GOT3 (cell line): ENCODE measurements at regions not wholly inside any gene's neighbourhood (a gene's known extent, or its start where the extent isn't known, plus 50 kb on each side); places are given as distances from the start of the nearest gene placed in this dataset.

Source experiments
- DNase-seq: peaks from one replicate; lab custom pipeline; 2025; ENCODE audit warnings: mixed read lengths; lab: John Stamatoyannopoulos, UW

DNA sequence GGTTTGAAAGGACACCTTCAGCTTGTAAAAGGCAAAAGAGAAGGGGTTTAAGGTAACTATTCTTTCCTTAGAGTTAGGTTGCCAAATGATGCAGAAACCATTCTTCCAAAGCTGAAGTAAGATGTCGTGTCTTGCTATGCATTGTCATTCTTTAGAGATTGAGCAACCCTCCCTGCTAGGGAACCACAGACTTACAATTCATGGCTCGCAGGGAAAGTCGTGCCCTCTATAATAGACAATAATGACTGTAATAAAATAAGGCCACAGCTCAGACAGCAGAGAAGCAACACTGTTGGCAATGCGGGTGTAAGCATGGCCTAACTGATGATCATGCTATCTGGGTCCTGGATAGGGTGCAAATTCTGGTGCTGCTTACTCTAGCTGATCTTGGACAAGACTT lies 129.6 kb upstream of the CDH13 start:
- no peak for DNase-seq

- DNase-seq = no peak
These were observed 138.3 kb upstream of the CDH13 start for GRCh38 chr16:82488460-82488859.

DNA sequence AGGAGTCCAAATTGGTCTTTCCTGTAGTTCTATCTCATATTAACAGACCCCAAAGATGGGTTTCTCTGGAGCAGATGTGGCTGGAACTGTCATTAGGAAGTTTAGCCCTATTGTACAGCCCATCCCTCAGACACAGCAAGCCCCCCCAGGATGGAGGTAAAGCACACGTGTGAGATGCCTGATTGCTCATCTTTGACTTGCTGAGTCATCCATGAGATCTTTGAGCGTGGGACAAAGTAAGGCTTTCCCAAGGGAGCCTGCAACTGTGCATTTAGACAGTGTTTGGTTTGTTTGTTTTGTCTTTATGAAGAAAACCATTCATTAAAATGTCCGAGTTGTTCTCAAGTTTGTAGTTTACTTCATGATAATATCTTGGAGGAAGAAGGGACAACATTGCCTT lies 145.3 kb upstream of the CDH13 start:
- no peak for DNase-seq

- DNase-seq = no peak
These were observed 150.0 kb upstream of the CDH13 start for GRCh38 chr16:82476786-82477185.

DNA sequence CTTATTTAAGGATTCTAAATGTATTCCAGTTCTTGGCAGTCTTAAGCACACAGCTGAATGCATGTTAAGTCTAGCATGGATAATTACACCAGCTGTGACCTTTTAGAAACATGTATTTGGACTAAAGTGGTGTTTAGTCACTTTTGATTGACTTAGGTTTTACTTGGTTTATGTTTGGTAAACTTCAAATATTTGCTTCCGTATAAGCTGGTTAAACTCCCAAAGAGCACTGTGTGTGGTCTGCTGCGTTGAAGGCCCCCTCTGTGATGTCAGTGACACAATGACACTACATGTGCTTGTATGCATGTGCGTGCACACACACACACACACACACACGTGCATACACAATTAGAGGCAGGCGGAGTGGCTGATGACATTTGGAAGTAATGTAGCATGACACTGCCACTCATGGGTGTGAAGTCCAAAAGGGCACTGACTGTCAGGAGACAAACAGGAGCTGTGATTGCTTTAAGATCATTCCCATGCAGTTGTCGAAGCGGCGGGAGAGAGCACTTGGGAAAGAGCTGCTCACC lies 156.1 kb upstream of the CDH13 start:
- no peak for DNase-seq

DNA sequence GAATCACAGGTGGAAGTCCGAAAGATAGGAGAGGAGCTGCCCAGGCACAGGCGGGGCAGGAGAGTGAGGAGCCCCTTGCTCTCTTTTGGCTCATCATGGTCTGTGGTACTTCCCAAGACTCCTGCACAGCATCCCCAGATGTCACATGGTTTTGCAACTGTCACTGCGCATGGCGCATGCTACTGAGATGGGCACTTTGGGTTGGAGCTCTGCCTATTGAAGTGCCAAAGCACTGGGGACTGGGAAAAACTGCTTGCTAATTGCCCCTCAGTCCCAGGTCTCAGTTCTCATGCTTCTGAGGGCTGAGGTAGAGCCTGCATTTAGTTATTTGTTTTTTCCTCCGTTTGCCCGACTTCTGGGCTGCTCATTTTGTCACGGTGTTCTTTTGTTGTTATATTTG lies 156.8 kb upstream of the CDH13 start:
- DNase-seq = no peak

- DNase-seq = no peak
These were observed 162.6 kb upstream of the CDH13 start for GRCh38 chr16:82464187-82464586.

- DNase-seq = no peak
These were observed 166.0 kb upstream of the CDH13 start for GRCh38 chr16:82460766-82461165.

- no peak for DNase-seq
These were observed 167.1 kb upstream of the CDH13 start for GRCh38 chr16:82459580-82460256.

DNA sequence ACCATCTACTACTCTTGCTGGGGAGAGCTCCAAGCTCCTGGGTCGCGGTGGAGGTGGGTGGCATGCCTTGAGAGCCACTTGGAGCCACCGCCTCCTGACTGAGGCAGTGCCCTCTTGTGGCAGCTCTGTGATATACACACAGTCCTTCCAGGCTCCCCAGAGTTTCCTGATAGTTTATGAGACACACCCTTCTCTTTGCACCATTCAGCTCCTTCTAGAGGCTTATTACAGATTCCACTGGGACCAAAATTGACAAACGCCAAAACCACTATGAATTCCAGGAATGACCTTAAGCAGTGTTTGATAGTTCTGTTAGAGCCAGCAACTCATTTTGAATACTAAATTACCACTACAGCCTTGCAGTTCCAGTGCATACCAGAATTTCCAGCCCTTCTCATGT lies 170.1 kb upstream of the CDH13 start:
- no peak for DNase-seq

- no peak for DNase-seq
These were observed 172.2 kb upstream of the CDH13 start for GRCh38 chr16:82454566-82454965.

DNA sequence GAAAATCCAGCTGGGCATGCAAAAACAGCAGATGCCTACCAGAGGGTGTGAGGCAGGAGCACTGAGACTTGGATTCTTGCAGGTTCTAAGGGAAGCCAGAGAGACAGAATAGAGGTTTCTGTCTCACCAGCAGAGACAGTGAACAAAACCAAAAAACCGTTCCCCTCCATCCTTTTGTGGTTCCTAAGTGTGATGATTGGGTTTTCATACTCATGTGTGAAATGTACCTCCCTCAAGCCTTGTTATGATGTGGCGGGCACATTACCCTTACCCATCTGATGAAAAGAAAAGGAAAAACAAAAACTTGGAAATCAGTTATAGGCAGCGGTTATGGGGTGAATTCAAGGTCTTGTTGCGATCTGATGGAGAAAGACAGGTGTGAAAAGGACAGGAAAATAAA lies 172.6 kb upstream of the CDH13 start:
- no peak for DNase-seq

DNA sequence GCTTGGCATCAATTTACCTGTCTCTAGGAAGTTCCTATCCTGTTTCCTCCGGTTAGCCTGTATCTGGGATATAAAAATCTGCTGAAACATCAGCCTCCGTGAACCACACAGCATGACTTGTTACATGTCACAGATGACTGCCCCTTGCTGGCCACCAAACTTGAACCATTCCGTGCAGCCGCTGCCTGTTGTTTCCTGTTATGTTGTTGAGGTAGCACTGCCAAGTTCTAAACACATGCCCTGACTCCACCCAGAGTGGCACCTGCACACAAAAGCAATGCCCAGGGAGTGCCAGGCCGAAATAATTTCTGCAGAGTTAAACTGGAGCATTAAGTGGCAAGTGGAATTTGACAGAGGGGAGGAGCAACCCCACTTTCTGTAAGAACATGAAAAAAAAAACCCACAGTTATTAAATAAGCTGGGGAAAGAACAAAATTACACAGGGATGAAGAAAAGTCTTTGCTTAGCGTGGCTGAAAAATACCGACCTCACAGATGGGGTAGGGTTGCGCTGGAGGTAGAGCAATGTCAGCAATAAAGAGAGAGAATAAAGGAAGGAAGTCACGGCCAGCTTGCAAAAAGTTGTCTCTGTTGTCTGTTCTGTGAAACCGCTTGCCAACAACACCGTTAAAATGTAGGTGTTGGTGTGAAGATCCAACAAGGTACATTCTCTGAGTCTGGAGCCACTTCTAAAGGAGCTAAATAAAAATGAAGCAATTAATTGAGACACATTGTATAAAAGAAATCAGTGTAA lies 174.6 kb upstream of the CDH13 start:
- DNase-seq = no peak

DNA sequence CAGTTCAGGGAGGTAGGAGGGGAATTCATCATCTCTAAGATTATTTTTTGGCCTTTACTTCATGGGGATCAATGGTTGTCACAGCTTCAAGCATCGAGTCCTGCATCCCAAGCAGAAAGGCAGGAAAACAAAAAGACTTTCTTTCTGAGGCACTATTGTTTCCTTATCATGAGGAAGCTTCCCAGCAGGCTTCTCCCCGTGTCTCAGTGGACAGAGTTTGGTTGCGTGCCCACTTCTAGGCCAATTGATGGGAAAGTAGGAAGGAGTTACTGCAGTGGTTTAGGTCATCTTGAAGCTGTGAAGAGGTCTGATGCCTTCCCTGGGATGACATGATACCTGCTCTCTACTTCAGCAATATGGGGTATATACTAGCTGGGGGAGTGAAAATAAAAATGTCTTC lies 175.3 kb upstream of the CDH13 start:
- DNase-seq = no peak

GRCh38 chr16:82440336-82440735 lies 186.4 kb upstream of the CDH13 start:
- no peak for DNase-seq

- no peak for DNase-seq
These were observed 187.0 kb upstream of the CDH13 start for GRCh38 chr16:82439678-82440293.

GRCh38 chr16:82433042-82433441 lies 193.7 kb upstream of the CDH13 start:
- DNase-seq = no peak

GRCh38 chr16:82432261-82432660 lies 194.5 kb upstream of the CDH13 start:
- DNase-seq = no peak

- DNase-seq = no peak
These were observed 201.1 kb upstream of the CDH13 start for GRCh38 chr16:82425661-82426060.

- no peak for DNase-seq
These were observed 204.9 kb upstream of the CDH13 start for GRCh38 chr16:82421851-82422250.

DNA sequence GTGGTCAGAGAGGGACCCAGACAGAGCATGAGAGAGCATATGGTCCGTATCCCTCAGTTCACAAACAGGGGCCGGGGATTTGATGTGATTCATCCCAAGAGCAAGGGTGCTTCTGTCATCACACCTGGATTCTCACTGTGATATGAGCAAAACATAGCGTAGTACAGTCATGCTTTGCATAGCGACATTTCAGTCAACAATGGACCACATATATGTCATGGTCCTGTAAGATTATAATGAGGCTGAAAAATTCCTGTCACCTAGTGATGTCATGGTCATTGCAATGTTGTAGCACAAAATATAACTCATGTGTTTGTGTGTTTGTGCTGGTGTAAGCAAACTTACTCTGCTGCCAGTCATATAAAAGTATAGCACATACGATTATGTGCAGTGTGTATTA lies 207.4 kb upstream of the CDH13 start:
- no peak for DNase-seq

DNA sequence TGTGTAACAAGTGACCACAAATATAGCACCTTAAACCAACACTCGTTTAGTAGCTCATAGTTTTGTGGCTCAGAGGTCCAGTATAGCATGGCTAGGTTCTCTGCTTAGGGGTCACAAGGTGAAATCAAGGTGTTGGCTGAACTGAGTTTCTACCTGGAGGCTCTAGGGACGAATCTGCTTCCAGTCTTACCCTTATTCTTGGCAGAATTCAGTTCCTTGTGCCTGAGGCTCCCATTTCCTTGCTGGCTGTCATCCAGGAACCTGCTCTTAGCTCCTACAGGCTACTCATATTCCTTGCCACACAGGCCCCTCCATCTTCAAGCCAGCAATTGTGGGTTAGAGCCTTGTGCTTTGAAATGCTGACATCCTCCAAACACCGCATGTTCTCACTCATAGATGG lies 212.3 kb upstream of the CDH13 start:
- DNase-seq = no peak

- no peak for DNase-seq
These were observed 214.0 kb upstream of the CDH13 start for GRCh38 chr16:82412770-82413169.
